ENCODE measurements at regions not wholly inside any gene's neighbourhood (a gene's known extent, or its start where the extent isn't known, plus 50 kb on each side); places are given as distances from the start of the nearest gene placed in this dataset.

DNA sequence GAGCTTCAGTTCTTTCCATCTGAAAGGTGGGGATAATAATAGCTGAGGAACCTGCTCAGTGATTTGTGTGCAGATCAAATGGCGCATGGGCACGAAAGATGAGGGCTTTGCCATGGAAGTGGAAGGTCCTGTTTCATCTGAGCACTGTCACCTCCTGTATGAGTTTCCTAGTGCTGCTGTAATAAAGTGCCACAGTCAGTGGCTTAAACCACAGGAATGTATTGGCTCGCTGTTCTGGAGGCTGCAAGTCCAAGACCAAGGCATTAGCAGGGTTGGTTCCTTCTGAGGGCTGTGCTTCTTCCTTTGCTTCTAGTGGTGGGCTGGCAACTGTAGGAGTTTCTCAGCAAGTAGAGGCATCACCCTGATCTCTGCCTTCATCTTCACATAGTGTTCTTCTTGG is 51.1 kb upstream of the RBM15 start:
- Mint-ChIP-seq H3K27me3 (no peaks in the 10 kb centered on the region), H3K9me3 (no peaks in the 10 kb centered on the region), H3K4me1 (no peaks in the 10 kb centered on the region), H3K27ac (no peak overlapping the region), H3K4me3 (no peak overlapping the region), H3K36me3 (peaks cover 5% of the 10 kb centered on the region)
- ATAC-seq, result no peak
